Stimulated activated CD4-positive, alpha-beta T cell treated with anti-CD3 and anti-CD28 coated beads, Interleukin-4, amount 100 ng/mL, for 1 hour (primary cell): ENCODE measurements at regions not wholly inside any gene's neighbourhood (a gene's known extent, or its start where the extent isn't known, plus 50 kb on each side); places are given as distances from the start of the nearest gene placed in this dataset.
A peak's percentile ranks its signal among the peaks of the same experiment; 100 is the strongest.
"Not testable (repeated sequence)": the region's sequence is repeated elsewhere in the genome, so short reads cannot be mapped to it uniquely, and the experiment has no call there.

Experiments used
- DNase-seq: peaks from one replicate; pipeline ENCODE4 v3.0.0-alpha.2; 2020

- DNase-seq = no peak
Observed at GRCh38 chr6:156262014-156262413, 515.2 kb upstream of the ARID1B start.

GRCh38 chr6:156260815-156261214 is 516.4 kb upstream of the ARID1B start:
- DNase-seq = no peak

- DNase-seq = no peak
Observed at GRCh38 chr6:156258981-156259380, 518.2 kb upstream of the ARID1B start.

GRCh38 chr6:156256161-156256560 is 521.0 kb upstream of the ARID1B start:
- DNase-seq = no peak

- DNase-seq = no peak
Observed at GRCh38 chr6:156254240-156254639, 522.9 kb upstream of the ARID1B start.

GRCh38 chr6:156250593-156250992 is 526.6 kb upstream of the ARID1B start:
- DNase-seq = peak; percentile 11

GRCh38 chr6:156242206-156242605 is 535.0 kb upstream of the ARID1B start:
- no peak for DNase-seq

GRCh38 chr6:156231026-156231765 is 546.0 kb upstream of the ARID1B start:
- no peak for DNase-seq

GRCh38 chr6:156219973-156220372 is 557.2 kb upstream of the ARID1B start:
- DNase-seq = no peak

GRCh38 chr6:156205678-156206077 is 571.5 kb upstream of the ARID1B start:
- DNase-seq = no peak

- no peak for DNase-seq
Observed at GRCh38 chr6:156199182-156199581, 578.0 kb upstream of the ARID1B start.

- no peak for DNase-seq
Observed at GRCh38 chr6:156197513-156197912, 579.7 kb upstream of the ARID1B start.

GRCh38 chr6:156194981-156195380 is 582.2 kb upstream of the ARID1B start:
- no peak for DNase-seq

GRCh38 chr6:156193381-156193780 is 583.8 kb upstream of the ARID1B start:
- no peak for DNase-seq

- no peak for DNase-seq
Observed at GRCh38 chr6:156191895-156192294, 585.3 kb upstream of the ARID1B start.

- DNase-seq = not testable (repeated sequence)
Observed at GRCh38 chr6:156191390-156191789, 585.8 kb upstream of the ARID1B start.

- DNase-seq = no peak
Observed at GRCh38 chr6:156190270-156190669, 586.9 kb upstream of the ARID1B start.

GRCh38 chr6:156189714-156190113 is 587.5 kb upstream of the ARID1B start:
- no peak for DNase-seq

GRCh38 chr6:156189195-156189594 is 588.0 kb upstream of the ARID1B start:
- DNase-seq = no peak

GRCh38 chr6:156185113-156185512 is 592.1 kb upstream of the ARID1B start:
- no peak for DNase-seq

- DNase-seq = no peak
Observed at GRCh38 chr6:156183678-156184077, 593.5 kb upstream of the ARID1B start.

GRCh38 chr6:156182356-156182755 is 594.8 kb upstream of the ARID1B start:
- no peak for DNase-seq

- no peak for DNase-seq
Observed at GRCh38 chr6:156181506-156181905, 595.7 kb upstream of the ARID1B start.

- DNase-seq = no peak
Observed at GRCh38 chr6:156175971-156176421, 601.2 kb upstream of the ARID1B start.

- no peak for DNase-seq
Observed at GRCh38 chr6:156175433-156175832, 601.7 kb upstream of the ARID1B start.
